SK-N-SH (cell line): ENCODE measurements at regions not wholly inside any gene's neighbourhood (a gene's known extent, or its start where the extent isn't known, plus 50 kb on each side); places are given as distances from the start of the nearest gene placed in this dataset.

Source experiments
- CTCF ChIA-PET: fragments of 300-600, 350-600 bp; formaldehyde crosslinking; extraction: SDS; loops from one replicate; lab custom pipeline; 2021; lab: Yijun Ruan, JAX
- POLR2A ChIA-PET: fragments of 350-600 bp; sonication (Branson Sonifier 250); formaldehyde crosslinking; extraction: SDS; loops from one replicate; lab custom pipeline; 2020; ENCODE audit warnings: antibody characterized with exemption, inconsistent platforms; lab: Yijun Ruan, JAX
- DNase-seq: peaks from one replicate; pipeline ENCODE4 v3.0.0; 2012
- H2AFZ ChIP-seq: fragments of 200-600 bp; sonication (generic); 2 replicates; pipeline ENCODE4 v1.8.1; 2016; ENCODE audit warnings: antibody characterized with exemption, mild to moderate bottlenecking, low read depth
- H3F3A ChIP-seq: fragments of 200-600 bp; sonication (generic); replicated peaks from 2 replicates; pipeline ENCODE3; 2016; ENCODE audit warnings: antibody characterized with exemption, mild to moderate bottlenecking; ENCODE audit not compliant: insufficient read depth
- H3K27ac ChIP-seq, 2 experiments: fragments of 200-500 bp in 1 of 2; fragments of 200-600 bp in 1 of 2; sonication (Bioruptor generic) in 1 of 2; sonication (generic), shearing (Covaris generic) in 1 of 2; 2 replicates each; pipeline versions ENCODE4 v1.5.1 to v1.6.1; 2014 to 2016; ENCODE audit warnings: low read depth in 2 of 2, inconsistent platforms in 1 of 2, low read length in 1 of 2, mild to moderate bottlenecking in 1 of 2, mixed read lengths in 1 of 2
- H3K27me3 ChIP-seq: fragments of 200-600 bp; sonication (generic), shearing (Covaris generic); 2 replicates; pipeline ENCODE4 v1.6.1; 2016; ENCODE audit warnings: mixed run types; ENCODE audit not compliant: insufficient read depth
- H3K36me3 ChIP-seq, 2 experiments: fragments of 200-500 bp in 1 of 2; fragments of 200-600 bp in 1 of 2; sonication (Bioruptor generic) in 1 of 2; sonication (generic) in 1 of 2; replicated peaks in 1 of 2; 2 replicates each; pipeline versions ENCODE3 to v1.5.1; 2014 to 2016; ENCODE audit warnings: low read length in 1 of 2, mild to moderate bottlenecking in 1 of 2; ENCODE audit not compliant: insufficient read depth in 2 of 2, control insufficient read depth in 1 of 2
- H3K4me1 ChIP-seq, 2 experiments: fragments of 200-500 bp in 1 of 2; fragments of 200-600 bp in 1 of 2; sonication (Bioruptor generic) in 1 of 2; sonication (generic), shearing (Covaris generic) in 1 of 2; 2 replicates each; pipeline versions ENCODE4 v1.5.1 to v1.6.1; 2014 to 2016; ENCODE audit warnings: low read depth in 1 of 2, low read length in 1 of 2, mixed run types in 1 of 2; ENCODE audit not compliant: insufficient read depth in 2 of 2, control insufficient read depth in 1 of 2
- H3K4me2 ChIP-seq: fragments of 200-600 bp; sonication (generic), shearing (Covaris generic); 2 replicates; pipeline ENCODE4 v1.6.1; 2017; ENCODE audit warnings: mixed run types
- H3K4me3 ChIP-seq, 2 experiments: fragments of 200-500 bp in 1 of 2; fragments of 200-600 bp in 1 of 2; sonication (Bioruptor generic) in 1 of 2; sonication (generic), shearing (Covaris generic) in 1 of 2; 2 replicates each; pipeline versions ENCODE4 v1.5.1 to v1.8.1; 2014 to 2016; ENCODE audit warnings: low read depth in 2 of 2, inconsistent platforms in 1 of 2, low read length in 1 of 2, mild to moderate bottlenecking in 1 of 2, mixed read lengths in 1 of 2, moderate library complexity in 1 of 2
- H3K79me2 ChIP-seq: fragments of 200-600 bp; sonication (generic); 2 replicates; pipeline ENCODE4 v1.8.1; 2017; ENCODE audit warnings: mild to moderate bottlenecking; ENCODE audit not compliant: insufficient read depth
- H3K9ac ChIP-seq: fragments of 200-600 bp; sonication (generic); 2 replicates; pipeline ENCODE4 v1.6.1; 2017; ENCODE audit warnings: mixed run types
- H3K9me2 ChIP-seq: fragments of 200-600 bp; sonication (generic); 2 replicates; pipeline ENCODE4 v1.6.1; 2017; ENCODE audit warnings: mixed run types
- H3K9me3 ChIP-seq: fragments of 200-600 bp; sonication (generic); 2 replicates; pipeline ENCODE4 v1.6.1; 2017; ENCODE audit warnings: mixed run types, mild to moderate bottlenecking, moderate library complexity
- H4K20me1 ChIP-seq: fragments of 200-600 bp; sonication (generic); 2 replicates; pipeline ENCODE4 v1.6.1; 2017; ENCODE audit warnings: mild to moderate bottlenecking, mixed run types; ENCODE audit not compliant: insufficient read depth
- CTCF ChIP-seq: fragments of 200-600 bp; sonication (generic); IDR thresholded peaks from 2 replicates; pipeline ENCODE4 v1.6.1; 2017; ENCODE audit warnings: antibody characterized with exemption, mild to moderate bottlenecking, moderate library complexity
- ELF1 ChIP-seq: IDR thresholded peaks from 2 replicates; pipeline ENCODE4 v1.4.0; 2012
- EZH2phosphoT487 ChIP-seq: fragments of 200-600 bp; sonication (generic); IDR thresholded peaks from 2 replicates; pipeline ENCODE4 v1.6.1; 2017; ENCODE audit warnings: low read depth, mixed run types, mild to moderate bottlenecking, antibody characterized with exemption, moderate library complexity, borderline replicate concordance
- FOSL2 ChIP-seq: IDR thresholded peaks from 2 replicates; pipeline ENCODE4 v1.4.0; 2012; ENCODE audit warnings: low read depth, mild to moderate bottlenecking, moderate library complexity, borderline replicate concordance
- FOXJ3 ChIP-seq: sonication (generic); formaldehyde crosslinking; IDR thresholded peaks from 2 replicates; pipeline ENCODE4 v1.5.1; 2020; ENCODE audit warnings: mild to moderate bottlenecking, missing genetic modification reagents
- IRF3 ChIP-seq: fragments of 150-350 bp; IDR thresholded peaks from 2 replicates; pipeline ENCODE4 v1.6.1; 2016; ENCODE audit warnings: mild to moderate bottlenecking, low read depth, low read length
- JUND ChIP-seq: IDR thresholded peaks from 2 replicates; pipeline ENCODE4 v1.4.0; 2012
- MAX ChIP-seq: IDR thresholded peaks from 2 replicates; pipeline ENCODE4 v1.4.0; 2012; ENCODE audit warnings: low read depth
- MEF2A ChIP-seq: IDR thresholded peaks from 2 replicates; pipeline ENCODE4 v1.4.0; 2012; ENCODE audit warnings: low read depth, borderline replicate concordance
- MXI1 ChIP-seq: IDR thresholded peaks from 2 replicates; pipeline ENCODE4 v1.6.1; 2012; ENCODE audit warnings: mild to moderate bottlenecking, low read depth, low read length, improper control_type of control experiment
- NRF1 ChIP-seq: IDR thresholded peaks from 2 replicates; pipeline ENCODE4 v1.6.1; 2012; ENCODE audit warnings: low read depth, mild to moderate bottlenecking, low read length
- PBX3 ChIP-seq: IDR thresholded peaks from 2 replicates; pipeline ENCODE4; 2012
- POLR2AphosphoS5 ChIP-seq: IDR thresholded peaks from 2 replicates; pipeline ENCODE4 v1.6.1; 2012; ENCODE audit warnings: low read depth, low read length
- RAD21 ChIP-seq: IDR thresholded peaks from 2 replicates; pipeline ENCODE4 v1.6.1; 2012; ENCODE audit warnings: mild to moderate bottlenecking, low read length
- RCOR1 ChIP-seq: fragments of 150-350 bp; IDR thresholded peaks from 2 replicates; pipeline ENCODE4 v1.6.1; 2017; ENCODE audit warnings: antibody characterized with exemption, low read length
- RXRA ChIP-seq: IDR thresholded peaks from 2 replicates; pipeline ENCODE4 v1.4.0; 2012; ENCODE audit warnings: low read depth, mild to moderate bottlenecking, borderline replicate concordance
- SIN3A ChIP-seq: IDR thresholded peaks from 2 replicates; pipeline ENCODE4 v1.6.1; 2012; ENCODE audit warnings: low read depth, mild to moderate bottlenecking, low read length, moderate library complexity, borderline replicate concordance
- TAF1 ChIP-seq: IDR thresholded peaks from 2 replicates; pipeline ENCODE4 v1.6.1; 2012; ENCODE audit warnings: low read depth, mild to moderate bottlenecking, low read length, moderate library complexity, borderline replicate concordance
- TCF12 ChIP-seq: IDR thresholded peaks from 2 replicates; pipeline ENCODE4 v1.4.0; 2012
- TEAD4 ChIP-seq: IDR thresholded peaks from 2 replicates; pipeline ENCODE4 v1.4.0; 2012; ENCODE audit warnings: mild to moderate bottlenecking, borderline replicate concordance; ENCODE audit not compliant: insufficient read depth
- USF2 ChIP-seq: fragments of 150-350 bp; IDR thresholded peaks from 2 replicates; pipeline ENCODE4 v1.6.1; 2017; ENCODE audit warnings: antibody characterized with exemption, low read length, low read depth, borderline replicate concordance
- YY1 ChIP-seq: IDR thresholded peaks from 2 replicates; pipeline ENCODE4 v1.4.0; 2012; ENCODE audit warnings: low read depth, mild to moderate bottlenecking
- WGBS: methylation state at CpG from one replicate; pipeline ENCODE4 v1.1.6; 2017; ENCODE audit warnings: low lambda C conversion rate; 5-methylcytosine and 5-hydroxymethylcytosine counted together

GRCh38 chr6:126824226-126824625, 294.2 kb upstream of the RSPO3 start:
- H3K9me2 ChIP-seq = no peaks in the 10 kb centered on the region
- H3F3A ChIP-seq = no peaks in the 10 kb centered on the region
- H3K4me2 ChIP-seq = no peak overlapping the region
- H3K27me3 ChIP-seq = no peaks in the 10 kb centered on the region
- no peaks in the 10 kb centered on the region for H3K79me2 ChIP-seq
- H2AFZ ChIP-seq = no peak overlapping the region
- no peaks in the 10 kb centered on the region for H4K20me1 ChIP-seq
- no peaks in the 10 kb centered on the region for H3K36me3 ChIP-seq
- no peak overlapping the region for H3K27ac ChIP-seq
- no peak for DNase-seq
- WGBS = 0% methylated on average over 2 of the region's 2 CpGs
- CTCF ChIA-PET = no interaction called here
- TF ChIP-seq RCOR1 = no peak
- no peak for TF ChIP-seq TEAD4
- TF ChIP-seq ELF1 = no peak
- no peak for TF ChIP-seq IRF3
- no peak for TF ChIP-seq SIN3A
- no peak for TF ChIP-seq MEF2A
- no peak for TF ChIP-seq TCF12
- TF ChIP-seq CTCF = no peak
- no peak for TF ChIP-seq POLR2AphosphoS5
- TF ChIP-seq RAD21 = no peak
- TF ChIP-seq PBX3 = no peak
- TF ChIP-seq USF2 = no peak
- TF ChIP-seq FOSL2 = no peak
- H3K4me1 ChIP-seq = no peaks in the 10 kb centered on the region
- POLR2A ChIA-PET = no interaction called here
- no peak overlapping the region for H3K9ac ChIP-seq
- H3K4me3 ChIP-seq = no peak overlapping the region
- H3K9me3 ChIP-seq = no peaks in the 10 kb centered on the region

GRCh38 chr6:126824815-126825214, 293.7 kb upstream of the RSPO3 start:
- H4K20me1 ChIP-seq = no peaks in the 10 kb centered on the region

More at GRCh38 chr6:126824815-126825214, 293.7 kb upstream of the RSPO3 start:
- Histone ChIP-seq H3K9ac (no peak overlapping the region), H3F3A (no peaks in the 10 kb centered on the region), H3K9me3 (no peaks in the 10 kb centered on the region), H3K4me1 (no peaks in the 10 kb centered on the region), H3K79me2 (no peaks in the 10 kb centered on the region), H3K9me2 (no peaks in the 10 kb centered on the region), H3K27ac (no peak overlapping the region), H3K27me3 (no peaks in the 10 kb centered on the region), H3K4me2 (no peak overlapping the region), H3K4me3 (no peak overlapping the region), H2AFZ (no peak overlapping the region), H3K36me3 (no peaks in the 10 kb centered on the region)
- no peak for TF ChIP-seq USF2
- no peak for TF ChIP-seq MAX
- no peak for TF ChIP-seq MXI1
- TF ChIP-seq JUND = no peak
- no peak for TF ChIP-seq EZH2phosphoT487
- TF ChIP-seq FOXJ3 (CRISPR knock-in tag) = no peak
- no peak for TF ChIP-seq TAF1
- TF ChIP-seq YY1 = no peak
- no peak for TF ChIP-seq SIN3A
- TF ChIP-seq NRF1 = no peak
- no peak for TF ChIP-seq POLR2AphosphoS5
- no peak for TF ChIP-seq TCF12
- TF ChIP-seq ELF1 = no peak
- TF ChIP-seq RXRA = no peak
- TF ChIP-seq RCOR1 = no peak
- CTCF ChIA-PET = interaction anchor here (0.8 kb wide), 1 partner anchor 40 kb away, joined by 3 read pairs; no protein-coding TSS in a partner anchor
- POLR2A ChIA-PET = no interaction called here
- no peak for DNase-seq
- 9% methylated on average over 2 of the region's 2 CpGs for WGBS
